Endothelial cell of umbilical vein (primary cell): ENCODE measurements at regions not wholly inside any gene's neighbourhood (a gene's known extent, or its start where the extent isn't known, plus 50 kb on each side); places are given as distances from the start of the nearest gene placed in this dataset.

Experiments used
- BruUV-seq: library from RNA; stranded (reverse); fragments of 400-500 nt; replicated peaks from 2 replicates; lab custom pipeline; 2021; lab: Mats Ljungman, UMichigan
- CTCF ChIA-PET: fragments of 300-600, 350-600 bp; sonication (Branson Sonifier 250); formaldehyde crosslinking; loops from one replicate; lab custom pipeline; 2021; ENCODE audit warnings: antibody characterized with exemption, inconsistent platforms; lab: Charles Lee
- POLR2A ChIA-PET: fragments of 300-600, 350-600 bp; sonication (Branson Sonifier 250); formaldehyde crosslinking; loops from one replicate; lab custom pipeline; 2021; ENCODE audit warnings: antibody characterized with exemption, inconsistent platforms; lab: Charles Lee
- DNase-seq: peaks from one replicate; pipeline ENCODE4 v3.0.0-alpha.2; 2011; ENCODE audit warnings: low read depth, low spot score
- FAIRE-seq: peaks from 2 replicates; lab custom pipeline; 2011; peaks lifted over from hg19 to GRCh38; lab: Jason Lieb, UNC
- H2AFZ ChIP-seq: 2 replicates; pipeline ENCODE4 v1.6.0; 2012; ENCODE audit warnings: low read depth, low read length, control low read depth, inconsistent platforms
- H3K27ac ChIP-seq: 2 replicates; pipeline ENCODE4 v1.5.1; 2011; ENCODE audit warnings: low read depth, mild to moderate bottlenecking, control low read depth, low read length, moderate library complexity; ENCODE audit not compliant: insufficient read depth
- H3K27me3 ChIP-seq, 2 experiments: 2 replicates each; pipeline versions ENCODE4 v1.6.0 to v1.6.1; 2011; ENCODE audit warnings: low read length in 2 of 2, mixed read lengths in 1 of 2; ENCODE audit not compliant: control insufficient read depth in 2 of 2, insufficient read depth in 2 of 2
- H3K36me3 ChIP-seq, 2 experiments: 2 replicates in 1 of 2; 3 replicates in 1 of 2; pipeline ENCODE4 v1.5.1; 2011; ENCODE audit warnings: low read length in 2 of 2, mild to moderate bottlenecking in 1 of 2, moderate library complexity in 1 of 2; ENCODE audit not compliant: control insufficient read depth in 2 of 2, insufficient read depth in 2 of 2; ENCODE audit errors: extremely low read depth in 1 of 2
- H3K4me1 ChIP-seq: 3 replicates; pipeline ENCODE4 v1.5.1; 2011; ENCODE audit warnings: mild to moderate bottlenecking, low read length; ENCODE audit not compliant: control insufficient read depth, insufficient read depth; ENCODE audit errors: extremely low read depth
- H3K4me2 ChIP-seq: 2 replicates; pipeline ENCODE4 v1.6.1; 2011; ENCODE audit warnings: low read length, control low read depth, mixed read lengths; ENCODE audit not compliant: insufficient read depth
- H3K4me3 ChIP-seq, 3 experiments: fragments of 200-600 bp in 1 of 3; sonication (generic), shearing (Covaris generic) in 1 of 3; replicated peaks in 1 of 3; 2 replicates each; pipeline ENCODE4 v1.5.1; 2011 to 2016; ENCODE audit warnings: control low read depth in 3 of 3, low read length in 3 of 3, mild to moderate bottlenecking in 2 of 3, inconsistent platforms in 1 of 3, low read depth in 1 of 3, moderate library complexity in 1 of 3; ENCODE audit not compliant: insufficient read depth in 1 of 3
- H3K79me2 ChIP-seq: 2 replicates; pipeline ENCODE4 v1.6.0; 2012; ENCODE audit warnings: low read length, inconsistent platforms; ENCODE audit not compliant: control insufficient read depth, insufficient read depth
- H3K9ac ChIP-seq: replicated peaks from 2 replicates; pipeline ENCODE3; 2011; ENCODE audit warnings: low read length, control low read depth; ENCODE audit not compliant: insufficient read depth; ENCODE audit errors: extremely low read depth
- H3K9me1 ChIP-seq: replicated peaks from 3 replicates; pipeline ENCODE4 v1.6.0; 2011; ENCODE audit warnings: mild to moderate bottlenecking, low read length; ENCODE audit not compliant: control insufficient read depth, insufficient read depth; ENCODE audit errors: extremely low read depth
- H3K9me3 ChIP-seq: replicated peaks from 2 replicates; pipeline ENCODE4 v1.5.1; 2012; ENCODE audit warnings: low read length, inconsistent platforms; ENCODE audit not compliant: control insufficient read depth, insufficient read depth
- H4K20me1 ChIP-seq: replicated peaks from 2 replicates; pipeline ENCODE3; 2011; ENCODE audit warnings: mild to moderate bottlenecking, low read length; ENCODE audit not compliant: control insufficient read depth, insufficient read depth; ENCODE audit errors: extremely low read depth
- EZH2 ChIP-seq: IDR thresholded peaks from 2 replicates; pipeline ENCODE4 v1.6.1; 2012; ENCODE audit warnings: borderline replicate concordance, low read depth, mild to moderate bottlenecking, moderate library complexity, low read length, inconsistent platforms; ENCODE audit not compliant: severe bottlenecking
- FOS ChIP-seq: IDR thresholded peaks from 2 replicates; pipeline ENCODE4 v1.6.1; 2011; ENCODE audit warnings: mild to moderate bottlenecking, low read length, moderate library complexity, borderline replicate concordance; ENCODE audit not compliant: insufficient read depth
- GATA2 ChIP-seq: IDR thresholded peaks from 2 replicates; pipeline ENCODE4 v1.7.0; 2011; ENCODE audit warnings: low read depth, mild to moderate bottlenecking, moderate library complexity, mixed read lengths, low read length; ENCODE audit not compliant: insufficient read length, insufficient read depth
- JUN ChIP-seq: IDR thresholded peaks from 2 replicates; pipeline ENCODE4 v1.6.1; 2011; ENCODE audit warnings: borderline replicate concordance, low read depth; ENCODE audit not compliant: insufficient read length, insufficient read depth
- MYC ChIP-seq: IDR thresholded peaks from one replicate; pipeline ENCODE4 v1.6.1; 2011; ENCODE audit warnings: mild to moderate bottlenecking, low read depth, low read length
- POLR2A ChIP-seq: IDR thresholded peaks from 2 replicates; pipeline ENCODE4 v1.6.1; 2012; ENCODE audit warnings: low read depth, mild to moderate bottlenecking, control low read depth, low read length
- POLR2AphosphoS5 ChIP-seq: IDR thresholded peaks from 2 replicates; pipeline ENCODE4 v1.6.1; 2012; ENCODE audit warnings: low read depth, mild to moderate bottlenecking, control low read depth, low read length, moderate library complexity; ENCODE audit not compliant: insufficient read depth
- dilution Hi-C: fragments of 300-500 bp; cut with MboI; formaldehyde crosslinking; loops from one replicate; pipeline ENCODE4 v1.15.0; 2019; ENCODE audit warnings: low sequenced_read_pairs; ENCODE audit not compliant: extremely low pct_ligation_motif_present
- intact Hi-C: fragments of 100-400 bp; cut with micrococcal nuclease; formaldehyde crosslinking; loops from one replicate; pipeline ENCODE4 v1.10.0; 2022
- TF ChIP-seq, protein P1 (sequence below), 2 donors: IDR thresholded peaks; 1 replicate in 1 of 2; 2 replicates in 1 of 2; pipeline ENCODE4 v1.5.1; 2011; ENCODE audit warnings: low read length in 2 of 2, mild to moderate bottlenecking in 2 of 2, moderate library complexity in 2 of 2, control low read depth in 1 of 2, inconsistent platforms in 1 of 2, low read depth in 1 of 2; ENCODE audit not compliant: insufficient read depth in 1 of 2; ENCODE audit errors: extremely low read depth in 1 of 2
- TF ChIP-seq, protein P2 (sequence below): IDR thresholded peaks from 2 replicates; pipeline ENCODE4 v1.6.1; 2011; ENCODE audit not compliant: insufficient read depth, insufficient read length

DNA sequence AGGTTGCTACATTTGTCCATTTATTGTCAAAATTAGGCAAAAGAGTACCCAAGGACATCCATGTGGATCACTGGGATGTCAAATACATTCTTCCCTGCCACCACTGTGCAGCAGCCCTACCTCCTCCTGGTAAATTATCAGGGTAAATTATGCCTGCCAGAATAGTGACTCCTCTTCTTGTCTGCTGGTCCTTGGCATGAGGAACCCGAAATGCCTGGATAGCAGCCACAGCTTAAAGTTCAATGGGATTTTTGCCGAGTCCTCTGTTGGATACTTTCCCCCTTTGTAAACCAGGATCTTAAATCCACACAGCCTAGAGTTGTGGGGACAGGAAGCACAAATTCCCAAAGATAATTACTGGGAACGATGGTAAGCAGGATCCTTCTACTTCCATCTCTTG, 173.3 kb downstream of the RFX6 start:
- H2AFZ ChIP-seq: no peak overlapping the region
- peaks cover 4% of the 10 kb centered on the region for H3K9me3 ChIP-seq
- intact Hi-C loops: no loop called here
- POLR2A ChIA-PET: no interaction called here
- CTCF ChIA-PET: no interaction called here
- no peak for TF ChIP-seq POLR2A
- TF ChIP-seq JUN: no peak
- TF ChIP-seq POLR2AphosphoS5: no peak
- TF ChIP-seq, protein P1, sequence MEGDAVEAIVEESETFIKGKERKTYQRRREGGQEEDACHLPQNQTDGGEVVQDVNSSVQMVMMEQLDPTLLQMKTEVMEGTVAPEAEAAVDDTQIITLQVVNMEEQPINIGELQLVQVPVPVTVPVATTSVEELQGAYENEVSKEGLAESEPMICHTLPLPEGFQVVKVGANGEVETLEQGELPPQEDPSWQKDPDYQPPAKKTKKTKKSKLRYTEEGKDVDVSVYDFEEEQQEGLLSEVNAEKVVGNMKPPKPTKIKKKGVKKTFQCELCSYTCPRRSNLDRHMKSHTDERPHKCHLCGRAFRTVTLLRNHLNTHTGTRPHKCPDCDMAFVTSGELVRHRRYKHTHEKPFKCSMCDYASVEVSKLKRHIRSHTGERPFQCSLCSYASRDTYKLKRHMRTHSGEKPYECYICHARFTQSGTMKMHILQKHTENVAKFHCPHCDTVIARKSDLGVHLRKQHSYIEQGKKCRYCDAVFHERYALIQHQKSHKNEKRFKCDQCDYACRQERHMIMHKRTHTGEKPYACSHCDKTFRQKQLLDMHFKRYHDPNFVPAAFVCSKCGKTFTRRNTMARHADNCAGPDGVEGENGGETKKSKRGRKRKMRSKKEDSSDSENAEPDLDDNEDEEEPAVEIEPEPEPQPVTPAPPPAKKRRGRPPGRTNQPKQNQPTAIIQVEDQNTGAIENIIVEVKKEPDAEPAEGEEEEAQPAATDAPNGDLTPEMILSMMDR (IDR thresholded peaks at IDR 0.05; ENCODE audit: extremely low read depth in 1 of 2, insufficient read depth in 1 of 2, low read depth in 1 of 2, low read length in 2 of 2): no peak
- no peak for TF ChIP-seq EZH2
- no peak for TF ChIP-seq FOS
- TF ChIP-seq GATA2: no peak
- dilution Hi-C loops: no loop called here
- H3K9ac ChIP-seq: no peak overlapping the region
- FAIRE-seq (no peak), DNase-seq (no peak)
- no peaks in the 10 kb centered on the region for H3K27me3 ChIP-seq
- H3K36me3 ChIP-seq: no peaks in the 10 kb centered on the region
- H3K4me3 ChIP-seq: no peak overlapping the region
- H3K4me1 ChIP-seq: no peaks in the 10 kb centered on the region
- H4K20me1 ChIP-seq: no peaks in the 10 kb centered on the region
- H3K4me2 ChIP-seq: no peak overlapping the region
- no peak overlapping the region for H3K27ac ChIP-seq
- H3K9me1 ChIP-seq: no peaks in the 10 kb centered on the region
- no TSS peak for BruUV-seq
- no peaks in the 10 kb centered on the region for H3K79me2 ChIP-seq

DNA sequence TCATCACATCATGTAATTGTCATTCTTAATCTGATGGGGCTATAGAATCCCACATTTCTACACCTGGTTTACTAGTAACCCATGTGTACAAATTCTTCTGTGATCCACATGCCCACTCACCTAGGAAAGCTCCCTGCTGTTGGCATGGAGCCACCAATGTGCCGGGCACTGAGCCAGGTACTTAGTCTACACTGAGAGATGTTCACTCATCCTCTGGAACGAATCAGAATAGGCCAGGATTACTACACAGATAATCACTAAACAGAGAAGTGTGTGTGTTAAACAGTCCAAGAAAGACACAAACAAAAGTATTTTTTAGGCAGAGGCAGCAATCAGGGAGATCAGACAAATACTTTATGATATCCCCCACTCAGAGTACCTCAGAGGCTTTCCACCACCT, 193.2 kb upstream of the VGLL2 start:
- intact Hi-C loops: no loop called here
- POLR2A ChIA-PET: no interaction called here
- no peaks in the 10 kb centered on the region for H3K36me3 ChIP-seq
- no peak overlapping the region for H3K4me3 ChIP-seq
- H2AFZ ChIP-seq: no peak overlapping the region
- no peak for DNase-seq
- H3K4me2 ChIP-seq: no peak overlapping the region
- peaks cover 4% of the 10 kb centered on the region for H3K9me3 ChIP-seq
- no peak for FAIRE-seq
- no peaks in the 10 kb centered on the region for H3K27me3 ChIP-seq
- no peak overlapping the region for H3K27ac ChIP-seq
- H3K4me1 ChIP-seq: no peaks in the 10 kb centered on the region
- dilution Hi-C loops: no loop called here
- no peak overlapping the region for H3K9ac ChIP-seq
- no peaks in the 10 kb centered on the region for H3K9me1 ChIP-seq
- no peaks in the 10 kb centered on the region for H3K79me2 ChIP-seq
- TF ChIP-seq MYC (no peak), POLR2AphosphoS5 (no peak), FOS (no peak), GATA2 (no peak), POLR2A (no peak), EZH2 (no peak), JUN (no peak)
- TF ChIP-seq, protein P2, sequence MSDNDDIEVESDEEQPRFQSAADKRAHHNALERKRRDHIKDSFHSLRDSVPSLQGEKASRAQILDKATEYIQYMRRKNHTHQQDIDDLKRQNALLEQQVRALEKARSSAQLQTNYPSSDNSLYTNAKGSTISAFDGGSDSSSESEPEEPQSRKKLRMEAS: no peak
- TF ChIP-seq, protein P1 (IDR thresholded peaks at IDR 0.05; ENCODE audit: extremely low read depth in 1 of 2, insufficient read depth in 1 of 2, low read depth in 1 of 2, low read length in 2 of 2): no peak
- no peaks in the 10 kb centered on the region for H4K20me1 ChIP-seq
- CTCF ChIA-PET: no interaction called here
- no TSS peak for BruUV-seq
